NOMO-1 treated with DMSO at 0.1 percent for 48 hours (cell line): ENCODE measurements at regions not wholly inside any gene's neighbourhood (a gene's known extent, or its start where the extent isn't known, plus 50 kb on each side); places are given as distances from the start of the nearest gene placed in this dataset.
"Not testable (repeated sequence)": the region's sequence is repeated elsewhere in the genome, so short reads cannot be mapped to it uniquely, and the experiment has no call there.

Source experiments
- DNase-seq: peaks from one replicate; lab custom pipeline; 2025; ENCODE audit not compliant: unreplicated experiment; lab: John Stamatoyannopoulos, UW

GRCh38 chr10:125407000-125407502 lies 246.7 kb upstream of the CTBP2 start:
- DNase-seq, result no peak

- not testable (repeated sequence) for DNase-seq
Measured at GRCh38 chr10:125404902-125405301, 244.5 kb upstream of the CTBP2 start.

- no peak for DNase-seq
Measured at GRCh38 chr10:125401462-125401861, 241.1 kb upstream of the CTBP2 start.

- DNase-seq, result no peak
Measured at GRCh38 chr10:125399289-125399688, 238.9 kb upstream of the CTBP2 start.

GRCh38 chr10:125398270-125398669 lies 237.9 kb upstream of the CTBP2 start:
- DNase-seq, result no peak

- DNase-seq, result no peak
Measured at GRCh38 chr10:125397608-125398007, 237.2 kb upstream of the CTBP2 start.

- no peak for DNase-seq
Measured at GRCh38 chr10:125396676-125397075, 236.3 kb upstream of the CTBP2 start.

GRCh38 chr10:125392609-125393008 lies 232.2 kb upstream of the CTBP2 start:
- DNase-seq, result no peak

- DNase-seq, result no peak
Measured at GRCh38 chr10:125392154-125392553, 231.8 kb upstream of the CTBP2 start.

GRCh38 chr10:125389648-125390047 lies 229.3 kb upstream of the CTBP2 start:
- no peak for DNase-seq

GRCh38 chr10:125379592-125379991 lies 219.2 kb upstream of the CTBP2 start:
- no peak for DNase-seq

- DNase-seq, result no peak
Measured at GRCh38 chr10:125377368-125377767, 217.0 kb upstream of the CTBP2 start.

GRCh38 chr10:125375210-125375609 lies 214.8 kb upstream of the CTBP2 start:
- DNase-seq, result no peak

- DNase-seq, result no peak
Measured at GRCh38 chr10:125373546-125373945, 213.2 kb upstream of the CTBP2 start.

- no peak for DNase-seq
Measured at GRCh38 chr10:125370578-125370977, 210.2 kb upstream of the CTBP2 start.

- no peak for DNase-seq
Measured at GRCh38 chr10:125369382-125370326, 209.3 kb upstream of the CTBP2 start.

- no peak for DNase-seq
Measured at GRCh38 chr10:125368146-125368545, 207.8 kb upstream of the CTBP2 start.

GRCh38 chr10:125363791-125364190 lies 203.4 kb upstream of the CTBP2 start:
- no peak for DNase-seq

GRCh38 chr10:125362950-125363349 lies 202.6 kb upstream of the CTBP2 start:
- no peak for DNase-seq

GRCh38 chr10:125359401-125359800 lies 199.0 kb upstream of the CTBP2 start:
- no peak for DNase-seq

GRCh38 chr10:125355657-125356056 lies 195.3 kb upstream of the CTBP2 start:
- no peak for DNase-seq

GRCh38 chr10:125350519-125350918 lies 190.2 kb upstream of the CTBP2 start:
- DNase-seq, result no peak

GRCh38 chr10:125348536-125348935 lies 188.2 kb upstream of the CTBP2 start:
- DNase-seq, result no peak
